GM12865 (cell line): ENCODE measurements at regions not wholly inside any gene's neighbourhood (a gene's known extent, or its start where the extent isn't known, plus 50 kb on each side); places are given as distances from the start of the nearest gene placed in this dataset.

Experiments
- DNase-seq: peaks from one replicate; pipeline ENCODE4 v3.0.0; 2010; ENCODE audit warnings: low read depth
- H3K4me3 ChIP-seq: 2 replicates; pipeline ENCODE4 v1.5.1; 2011; ENCODE audit warnings: mild to moderate bottlenecking, low read depth, low read length, control low read depth
- TF ChIP-seq, protein P1 (sequence below): IDR thresholded peaks from 2 replicates; pipeline ENCODE4 v1.5.1; 2011; ENCODE audit warnings: low read length, control low read depth, low read depth, inconsistent platforms; ENCODE audit not compliant: insufficient read depth; ENCODE audit errors: missing control alignments

DNA sequence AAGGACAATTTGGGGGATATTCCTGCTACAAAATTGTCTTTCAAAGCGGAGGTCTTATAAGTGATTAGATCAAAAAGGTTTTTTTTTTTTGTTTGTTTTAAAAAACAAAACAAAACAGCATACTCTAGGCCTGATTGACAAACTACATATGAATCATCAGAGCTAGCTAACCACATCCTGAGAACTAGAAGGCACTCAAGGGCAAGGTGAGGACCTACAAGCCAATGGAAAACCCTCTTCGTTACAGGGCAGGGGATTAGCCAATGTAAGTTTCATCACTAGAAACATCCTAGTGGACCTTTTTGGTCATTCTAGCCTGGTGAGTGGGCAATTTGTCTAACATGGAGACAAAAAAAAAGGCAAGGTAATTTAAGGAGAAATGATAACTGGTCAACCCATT is 428.6 kb downstream of the RFC3 start:
- TF ChIP-seq, protein P1, sequence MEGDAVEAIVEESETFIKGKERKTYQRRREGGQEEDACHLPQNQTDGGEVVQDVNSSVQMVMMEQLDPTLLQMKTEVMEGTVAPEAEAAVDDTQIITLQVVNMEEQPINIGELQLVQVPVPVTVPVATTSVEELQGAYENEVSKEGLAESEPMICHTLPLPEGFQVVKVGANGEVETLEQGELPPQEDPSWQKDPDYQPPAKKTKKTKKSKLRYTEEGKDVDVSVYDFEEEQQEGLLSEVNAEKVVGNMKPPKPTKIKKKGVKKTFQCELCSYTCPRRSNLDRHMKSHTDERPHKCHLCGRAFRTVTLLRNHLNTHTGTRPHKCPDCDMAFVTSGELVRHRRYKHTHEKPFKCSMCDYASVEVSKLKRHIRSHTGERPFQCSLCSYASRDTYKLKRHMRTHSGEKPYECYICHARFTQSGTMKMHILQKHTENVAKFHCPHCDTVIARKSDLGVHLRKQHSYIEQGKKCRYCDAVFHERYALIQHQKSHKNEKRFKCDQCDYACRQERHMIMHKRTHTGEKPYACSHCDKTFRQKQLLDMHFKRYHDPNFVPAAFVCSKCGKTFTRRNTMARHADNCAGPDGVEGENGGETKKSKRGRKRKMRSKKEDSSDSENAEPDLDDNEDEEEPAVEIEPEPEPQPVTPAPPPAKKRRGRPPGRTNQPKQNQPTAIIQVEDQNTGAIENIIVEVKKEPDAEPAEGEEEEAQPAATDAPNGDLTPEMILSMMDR: no peak
- H3K4me3 ChIP-seq: no peak overlapping the region
- peak; percentile 10 for DNase-seq

DNA sequence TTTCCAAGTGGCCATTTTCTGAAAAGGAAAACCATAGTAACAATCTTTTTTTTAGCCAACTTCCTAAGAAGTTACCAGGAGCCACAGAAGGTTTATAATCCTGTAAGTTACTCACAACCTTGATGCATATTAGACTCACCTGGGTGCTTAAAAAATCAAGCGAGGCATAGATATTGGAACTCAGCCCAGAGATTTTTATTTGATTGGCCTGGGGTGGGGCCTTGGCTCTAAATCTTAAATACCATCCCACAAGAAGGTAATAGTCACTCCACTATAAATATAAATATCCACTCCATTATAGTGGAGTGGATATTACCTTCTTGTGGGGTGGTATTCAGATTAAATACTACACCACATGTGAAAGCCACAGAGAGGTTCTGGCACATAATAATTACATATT is 429.6 kb downstream of the RFC3 start:
- TF ChIP-seq, protein P1: no peak
- DNase-seq: no peak
- no peak overlapping the region for H3K4me3 ChIP-seq

- no peak for DNase-seq
- H3K4me3 ChIP-seq: no peak overlapping the region
- TF ChIP-seq, protein P1: no peak
Observed at GRCh38 chr13:34249546-34250039, 431.6 kb downstream of the RFC3 start.

- H3K4me3 ChIP-seq: no peak overlapping the region
- DNase-seq: no peak
- TF ChIP-seq, protein P1: no peak
Observed at GRCh38 chr13:34250151-34250670, 432.3 kb downstream of the RFC3 start.

- no peak for DNase-seq
- no peak overlapping the region for H3K4me3 ChIP-seq
- TF ChIP-seq, protein P1: no peak
Observed at GRCh38 chr13:34254366-34254765, 436.4 kb downstream of the RFC3 start.

DNA sequence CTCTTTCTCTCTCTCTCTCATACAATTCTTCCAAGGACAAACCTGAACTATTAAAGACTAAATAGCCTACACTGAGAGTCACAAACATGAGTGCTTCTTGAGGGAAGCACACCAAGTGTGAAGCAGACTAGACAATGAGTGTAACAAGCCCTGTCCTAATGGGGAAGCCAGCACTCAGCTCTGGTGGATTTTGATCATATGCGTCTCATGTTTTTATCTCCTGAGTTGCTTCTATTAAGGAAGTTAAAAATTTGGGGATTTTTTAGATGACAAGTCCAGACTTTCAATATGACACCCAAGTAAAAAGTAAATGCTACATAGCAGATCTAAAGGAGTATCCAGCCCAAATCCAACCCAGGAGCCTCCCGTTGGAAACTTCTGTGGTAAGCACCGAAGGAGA is 437.8 kb downstream of the RFC3 start:
- no peak overlapping the region for H3K4me3 ChIP-seq
- DNase-seq: no peak
- TF ChIP-seq, protein P1: no peak

GRCh38 chr13:34256236-34256635 is 438.3 kb downstream of the RFC3 start:
- no peak for DNase-seq
- TF ChIP-seq, protein P1: no peak
- no peak overlapping the region for H3K4me3 ChIP-seq
